Activated gamma-delta T cell (primary cell): ENCODE measurements at regions not wholly inside any gene's neighbourhood (a gene's known extent, or its start where the extent isn't known, plus 50 kb on each side); places are given as distances from the start of the nearest gene placed in this dataset.
"Not testable (repeated sequence)": the region's sequence is repeated elsewhere in the genome, so short reads cannot be mapped to it uniquely, and the experiment has no call there.

ENCODE experiments used
- DNase-seq: peaks from one replicate; lab custom pipeline; 2025; lab: John Stamatoyannopoulos, UW

GRCh38 chr2:187057466-187057865 lies 208.5 kb upstream of the ZSWIM2 start:
- DNase-seq: no peak

- DNase-seq: no peak
Observed at GRCh38 chr2:187056416-187057334, 207.7 kb upstream of the ZSWIM2 start.

DNA sequence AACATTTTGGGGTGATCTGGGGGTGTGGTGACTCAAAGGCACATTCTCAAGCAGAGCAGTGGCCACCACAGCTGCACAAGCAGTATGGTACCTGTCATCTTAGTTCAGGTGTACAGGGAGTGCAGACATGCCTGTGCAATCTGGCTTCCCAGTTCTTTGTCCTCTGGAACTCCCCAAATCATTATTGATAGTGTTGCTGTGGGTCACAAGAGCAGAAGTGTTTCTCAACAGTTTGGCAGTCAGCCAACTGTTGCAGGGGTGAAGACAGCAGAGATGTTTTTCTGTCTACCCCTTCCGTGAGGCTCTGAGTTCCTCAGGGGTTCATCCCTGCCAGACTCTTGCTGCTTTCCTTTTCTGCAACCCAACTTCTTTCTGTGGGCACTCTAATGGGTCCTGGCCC lies 206.5 kb upstream of the ZSWIM2 start:
- DNase-seq: no peak

GRCh38 chr2:187054501-187055319 lies 205.7 kb upstream of the ZSWIM2 start:
- DNase-seq: no peak

DNA sequence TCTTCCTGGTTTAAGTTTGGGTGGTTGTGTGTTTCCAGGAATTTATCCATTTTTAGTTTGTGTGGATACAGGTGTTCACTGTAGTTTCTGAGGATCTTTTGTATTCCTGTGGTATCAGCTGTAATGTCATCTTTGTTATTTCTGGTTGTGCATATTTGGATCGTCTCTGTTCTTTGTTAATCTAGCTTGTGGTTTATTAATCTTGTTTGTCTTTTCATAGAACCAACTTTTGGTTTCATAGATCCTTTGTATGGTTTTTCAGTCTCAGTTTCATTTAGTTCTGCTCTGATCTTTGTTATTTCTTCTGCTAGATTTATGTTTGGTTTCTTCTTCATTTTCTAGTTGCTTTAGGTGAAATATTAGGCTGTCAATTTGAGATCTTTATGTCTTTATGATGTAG lies 202.4 kb upstream of the ZSWIM2 start:
- no peak for DNase-seq

DNA sequence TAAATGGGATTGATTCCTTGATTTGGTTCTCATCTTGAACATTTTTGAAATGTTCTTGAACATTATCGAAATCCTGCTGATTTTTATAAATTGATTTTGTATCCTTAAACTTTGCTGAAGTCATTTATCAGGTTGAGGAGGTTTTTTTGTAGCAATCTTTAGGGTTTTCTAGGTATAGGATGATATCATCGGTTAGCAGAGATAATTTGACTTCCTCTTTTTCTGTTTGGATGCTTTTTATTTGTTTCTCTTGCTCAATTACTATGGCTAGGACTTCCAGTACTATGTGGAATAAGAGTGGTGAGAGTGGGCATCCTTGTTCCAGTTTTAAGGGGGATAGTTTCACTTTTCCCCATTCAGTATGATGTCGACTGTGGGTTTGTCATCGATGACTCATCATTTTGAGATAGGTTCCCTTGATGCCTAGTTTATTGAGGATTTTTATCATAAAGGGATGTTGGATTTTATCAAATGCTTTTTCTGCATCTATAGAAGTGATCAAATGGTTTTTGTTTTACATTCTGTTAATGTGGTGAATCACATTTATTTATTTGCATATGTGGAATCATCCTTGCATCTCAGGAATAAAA lies 201.5 kb upstream of the ZSWIM2 start:
- no peak for DNase-seq

DNA sequence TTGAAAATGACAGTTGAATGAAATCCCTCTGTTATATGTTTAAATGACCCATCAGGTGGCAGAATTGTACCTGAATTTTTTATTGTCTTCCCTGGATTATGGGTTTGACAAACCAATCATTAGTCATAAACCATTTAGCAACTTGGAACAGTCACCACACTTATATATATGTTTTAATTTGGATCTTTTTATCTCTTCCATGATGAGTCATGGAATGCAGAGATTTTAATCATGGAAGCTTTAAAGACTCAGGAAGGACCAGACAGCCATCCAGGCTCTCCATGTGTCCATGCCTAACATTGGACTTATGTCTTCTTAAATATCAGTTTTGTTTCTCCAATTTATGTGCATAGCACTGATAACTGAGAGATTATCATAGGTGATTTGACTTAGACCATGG lies 188.3 kb upstream of the ZSWIM2 start:
- DNase-seq: no peak

DNA sequence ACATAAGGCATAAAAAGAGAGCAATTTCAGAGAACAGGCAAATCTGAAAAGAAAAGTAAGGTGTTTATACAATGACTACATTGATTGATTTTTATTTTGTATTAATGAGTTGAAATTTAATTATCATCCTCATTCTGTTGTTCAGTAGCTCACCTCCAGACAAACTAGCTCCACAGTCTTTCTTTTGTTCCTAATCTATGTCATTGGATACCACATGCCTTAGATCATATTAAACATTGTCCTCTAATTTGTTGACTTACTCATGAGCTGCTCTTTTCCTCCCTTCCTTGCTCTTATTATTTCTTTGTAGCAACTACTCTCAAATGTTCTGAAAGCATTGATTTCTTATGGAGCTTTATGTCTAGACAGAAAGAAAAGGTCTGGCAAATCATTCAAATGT lies 185.5 kb upstream of the ZSWIM2 start:
- no peak for DNase-seq

DNA sequence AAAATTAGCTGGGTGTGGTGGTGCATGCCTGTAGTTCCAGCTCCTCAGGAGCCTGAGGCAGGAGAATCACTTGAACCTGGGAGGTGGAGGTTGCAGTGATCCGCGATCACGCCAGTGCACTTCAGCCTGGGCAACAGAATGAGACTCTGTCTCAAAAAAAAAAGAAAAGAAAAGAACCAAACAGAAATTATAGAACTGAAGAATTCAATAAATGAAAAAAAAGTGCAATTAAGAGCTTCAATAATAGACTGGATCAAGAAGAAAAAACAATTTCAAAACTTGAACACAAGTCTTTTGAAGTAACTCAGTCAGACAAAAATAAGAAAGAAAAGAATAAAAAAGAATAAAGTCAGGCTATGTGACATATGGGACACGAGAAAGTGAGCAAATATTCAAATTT lies 175.8 kb upstream of the ZSWIM2 start:
- DNase-seq: no peak

DNA sequence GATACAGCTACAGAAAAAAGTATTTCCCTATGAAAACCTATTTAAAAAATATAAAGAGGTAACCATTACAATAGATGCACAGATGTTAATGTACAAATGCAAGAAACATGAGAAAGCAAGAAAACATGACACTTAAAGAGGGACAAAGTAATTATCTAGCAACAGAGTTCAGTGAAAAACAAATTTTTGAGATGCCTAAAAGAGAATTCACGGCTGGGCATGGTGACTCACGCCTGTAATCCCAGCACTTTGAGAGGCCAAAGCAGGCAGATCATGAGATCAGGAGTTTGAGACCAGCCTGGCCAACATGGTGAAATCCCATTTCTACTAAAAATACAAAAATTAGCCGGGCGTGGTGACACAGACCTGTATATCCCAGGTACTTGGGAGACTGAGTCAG lies 175.0 kb upstream of the ZSWIM2 start:
- DNase-seq: not testable (repeated sequence)

DNA sequence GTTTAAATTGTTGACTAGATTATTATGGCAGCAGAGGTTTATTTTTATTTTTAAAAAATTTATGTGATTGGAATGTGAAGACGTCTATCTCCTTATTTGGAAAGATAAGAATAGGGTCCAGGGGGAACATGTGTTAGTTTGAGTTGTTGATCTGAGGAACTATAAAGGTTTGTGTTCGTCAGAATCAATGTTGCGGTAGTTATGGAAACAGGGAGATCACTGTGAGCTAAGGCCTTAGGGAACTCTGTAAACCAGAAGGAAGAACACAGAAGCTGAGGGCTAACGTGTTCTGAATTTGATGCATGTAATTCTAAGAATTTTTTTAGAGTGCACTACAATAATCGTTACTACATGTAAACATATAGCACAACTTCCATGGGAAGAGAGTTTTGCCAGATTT lies 168.5 kb upstream of the ZSWIM2 start:
- DNase-seq: no peak

- DNase-seq: no peak
Observed at GRCh38 chr2:187013058-187013457, 164.1 kb upstream of the ZSWIM2 start.

DNA sequence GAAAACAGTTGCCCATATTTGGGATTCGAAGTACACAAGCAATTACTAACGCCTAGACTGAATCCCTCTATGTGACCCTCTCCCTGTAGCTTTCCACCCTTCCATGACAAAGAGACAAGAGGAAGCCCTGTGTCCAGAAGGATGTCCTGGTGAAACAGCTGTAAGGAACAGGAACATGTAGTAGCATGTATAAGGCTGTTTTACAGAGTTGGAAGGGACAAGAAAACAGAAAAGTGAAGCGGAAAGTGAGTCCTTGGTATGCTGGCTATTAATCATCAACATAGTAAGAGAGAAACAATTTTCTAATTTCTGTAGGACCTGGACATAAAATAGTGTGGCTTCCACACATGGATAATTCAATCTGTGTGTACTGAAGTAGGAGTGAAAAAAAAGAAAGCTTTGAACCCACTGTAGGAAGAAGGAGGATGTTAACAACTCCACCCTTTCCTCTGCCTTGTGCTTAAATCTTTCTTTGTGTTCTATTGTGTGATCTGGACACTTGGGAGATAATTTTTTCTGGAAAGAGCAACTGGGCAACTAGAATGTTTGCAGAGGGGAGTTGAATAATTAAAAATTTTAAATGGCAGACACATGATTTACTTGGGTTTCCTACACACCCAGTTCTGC lies 162.3 kb upstream of the ZSWIM2 start:
- DNase-seq: no peak

GRCh38 chr2:187009483-187010239 lies 160.7 kb upstream of the ZSWIM2 start:
- DNase-seq: no peak

- no peak for DNase-seq
Observed at GRCh38 chr2:187008111-187008510, 159.1 kb upstream of the ZSWIM2 start.

GRCh38 chr2:187003611-187004010 lies 154.6 kb upstream of the ZSWIM2 start:
- DNase-seq: no peak

DNA sequence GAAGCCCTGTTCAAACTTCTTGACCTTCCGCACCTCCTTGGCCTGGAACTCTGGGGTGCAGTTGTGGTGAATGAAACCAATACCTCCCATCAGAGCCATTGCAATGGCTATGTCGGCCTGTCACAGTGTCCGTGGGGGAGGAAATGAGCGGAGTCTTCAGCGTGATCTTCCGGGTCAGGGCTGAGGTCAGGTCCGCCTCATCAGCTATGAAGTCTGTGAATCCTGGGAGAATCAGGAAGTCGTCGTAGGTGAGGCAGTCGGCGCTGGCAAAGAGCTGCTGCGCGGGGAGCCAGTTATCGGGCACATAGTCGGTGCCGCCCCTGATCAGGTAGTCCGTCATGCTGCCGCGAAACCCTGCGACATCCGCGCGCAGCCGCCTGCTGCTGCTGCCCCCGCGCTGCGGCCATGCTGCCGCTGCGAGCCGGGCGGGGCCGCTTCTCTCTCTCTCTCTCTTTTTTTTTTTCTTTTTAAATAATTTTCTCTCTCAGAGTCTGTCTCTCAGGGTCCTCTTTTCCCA lies 154.1 kb upstream of the ZSWIM2 start:
- DNase-seq: no peak

GRCh38 chr2:187002242-187002641 lies 153.3 kb upstream of the ZSWIM2 start:
- DNase-seq: no peak

DNA sequence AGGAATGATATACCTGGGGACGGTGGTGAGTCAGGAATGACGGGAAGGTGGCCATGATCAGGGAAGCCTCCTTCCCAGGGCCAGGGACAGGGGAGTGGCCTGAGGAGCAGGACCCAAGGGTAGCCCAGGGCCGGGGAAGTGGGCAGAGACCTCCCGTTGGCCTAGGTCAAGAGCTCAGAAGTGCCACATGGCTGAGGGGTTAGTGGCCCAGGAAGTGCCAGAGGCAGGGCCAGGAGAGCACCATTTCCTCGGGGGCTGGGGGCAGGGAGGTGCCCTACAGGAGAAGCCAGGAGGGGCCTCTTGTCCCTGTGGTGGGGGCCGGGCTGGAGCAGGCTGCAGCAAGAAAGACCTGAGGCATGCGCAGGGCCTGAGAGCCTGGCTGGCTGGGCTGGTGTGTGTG lies 152.3 kb upstream of the ZSWIM2 start:
- DNase-seq: no peak

DNA sequence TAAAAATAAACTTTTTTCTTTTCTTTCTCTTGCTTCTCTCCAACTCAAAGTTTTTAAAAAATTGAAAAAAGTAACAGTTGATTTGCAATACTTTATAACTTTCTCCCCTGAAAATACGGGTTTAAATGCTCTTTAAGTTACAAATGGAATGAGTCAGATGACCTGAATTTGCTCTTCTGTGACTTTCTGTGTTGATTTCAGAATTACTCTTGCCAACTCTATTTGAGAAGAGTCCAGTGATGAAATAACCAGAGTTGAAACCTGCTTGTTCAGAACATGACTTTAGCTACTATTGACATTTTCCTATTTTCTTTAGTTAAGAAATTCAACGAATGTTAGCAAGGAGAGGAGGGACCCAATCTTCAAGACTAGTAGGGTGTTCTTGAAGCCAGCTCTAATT lies 146.1 kb upstream of the ZSWIM2 start:
- no peak for DNase-seq

GRCh38 chr2:186992597-186992996 lies 143.6 kb upstream of the ZSWIM2 start:
- no peak for DNase-seq
